ENCODE measurements at regions not wholly inside any gene's neighbourhood (a gene's known extent, or its start where the extent isn't known, plus 50 kb on each side); places are given as distances from the start of the nearest gene placed in this dataset.

DNA sequence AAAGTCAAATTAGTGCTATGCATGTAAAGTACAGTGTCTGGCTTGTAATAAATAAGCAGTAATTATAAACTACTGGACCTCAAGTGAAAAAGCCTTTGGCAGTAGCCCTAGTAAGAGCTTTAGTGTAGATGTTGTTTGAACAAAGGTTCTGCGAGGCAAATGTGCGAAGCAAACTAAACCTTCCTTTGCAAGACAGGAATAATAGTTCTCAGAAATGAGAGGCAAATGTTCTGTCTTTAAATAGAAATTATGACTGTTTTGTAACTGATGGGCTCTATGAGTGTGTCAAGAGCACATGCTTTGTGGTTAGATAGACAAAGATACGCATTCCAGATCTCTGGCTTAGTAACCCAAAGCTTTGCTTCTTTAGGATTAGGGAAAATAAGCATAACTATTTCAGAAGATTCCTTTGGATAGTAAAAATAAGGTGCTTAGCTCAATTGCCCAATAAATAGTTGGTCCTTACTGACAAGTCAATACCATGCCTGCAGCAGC lies 169.2 kb upstream of the CDC14C start:
- H3K9ac ChIP-seq (ENCODE audit: extremely low read depth, insufficient read length, low read length): no peak overlapping the region
- no peak overlapping the region for H3K18ac ChIP-seq (ENCODE audit: insufficient read length, low read depth, low read length)
- H3K4me1 ChIP-seq (ENCODE audit: insufficient read depth, low read length): no peaks in the 10 kb centered on the region
- no peaks in the 10 kb centered on the region for H3K79me1 ChIP-seq (ENCODE audit: insufficient read depth, low read depth, low read length, poor library complexity, severe bottlenecking)
- no peak for TF ChIP-seq CTCF (conservative IDR thresholded peaks at IDR 0.05)
- Mint-ChIP-seq H3K36me3 (ENCODE audit: insufficient read depth in 1 of 3, low read depth in 3 of 3) (peaks cover 0 to 5% (median 1%) of the 10 kb centered on the region in 3 experiments; a peak in 2 of 7 replicates), H3K4me3 (no peak overlapping the region), H3K27ac (no peak overlapping the region), H3K27me3 (ENCODE audit: low read depth) (no peaks in the 10 kb centered on the region), H3K4me1 (peaks cover 4% of the 10 kb centered on the region in 2 experiments), H3K9me3 (peaks cover 5 to 9% of the 10 kb centered on the region in 2 experiments)
- no peaks in the 10 kb centered on the region for H3K23me2 ChIP-seq (ENCODE audit: insufficient read length, low read depth, low read length, poor library complexity, severe bottlenecking)
- no peak overlapping the region for H4K5ac ChIP-seq (ENCODE audit: insufficient read length, low read depth, low read length)
- no peaks in the 10 kb centered on the region for H3K27me3 ChIP-seq (ENCODE audit: insufficient read depth, low read length)
- H3K23ac ChIP-seq (ENCODE audit: insufficient read length, low read depth, low read length): no peak overlapping the region
- no peak overlapping the region for H4K91ac ChIP-seq (ENCODE audit: insufficient read length, low read depth, low read length)
- no peak for DNase-seq
- no peak overlapping the region for H2BK20ac ChIP-seq (ENCODE audit: low read depth, low read length, poor library complexity, severe bottlenecking)
- H2BK5ac ChIP-seq (ENCODE audit: insufficient read length, low read length): no peak overlapping the region
- H2BK12ac ChIP-seq (ENCODE audit: insufficient read length, low read depth, low read length): no peak overlapping the region
- H4K8ac ChIP-seq (replicated peaks; ENCODE audit: insufficient read length, low read depth, low read length): no peak overlapping the region
- H2BK15ac ChIP-seq (ENCODE audit: low read depth, low read length): no peak overlapping the region
- H3K27ac ChIP-seq (ENCODE audit: insufficient read length, low read depth, low read length): no peak overlapping the region
- H3K9me3 ChIP-seq (ENCODE audit: control insufficient read depth, low read depth, low read length): no peaks in the 10 kb centered on the region
- no peak overlapping the region for H2AK5ac ChIP-seq (ENCODE audit: insufficient read length, low read length)
- no peak overlapping the region for H3K14ac ChIP-seq (ENCODE audit: insufficient read depth, low read length)
- H3K56ac ChIP-seq (ENCODE audit: insufficient read length, low read depth, low read length): no peak overlapping the region
- no peak overlapping the region for H3K4ac ChIP-seq (ENCODE audit: low read depth, low read length)
- no peak overlapping the region for H3K4me2 ChIP-seq (ENCODE audit: insufficient read depth, insufficient read length, low read length)
- H2BK120ac ChIP-seq (ENCODE audit: low read depth, low read length, poor library complexity, severe bottlenecking): no peak overlapping the region
- no CpG with 5 or more reads among the region's 3 CpGs for WGBS (ENCODE audit: extremely low coverage, insufficient read length, low lambda C conversion rate)
- H4K20me1 ChIP-seq (ENCODE audit: control insufficient read depth, insufficient read depth, insufficient read length): no peaks in the 10 kb centered on the region
- H3K79me2 ChIP-seq (ENCODE audit: insufficient read depth, low read length): no peaks in the 10 kb centered on the region
- H3T11ph ChIP-seq (ENCODE audit: low read length): no peak overlapping the region
- H2AFZ ChIP-seq (ENCODE audit: low read length): no peak overlapping the region

Measured in H9 (cell line).